ENCODE measurements at regions not wholly inside any gene's neighbourhood (a gene's known extent, or its start where the extent isn't known, plus 50 kb on each side); places are given as distances from the start of the nearest gene placed in this dataset.

DNA sequence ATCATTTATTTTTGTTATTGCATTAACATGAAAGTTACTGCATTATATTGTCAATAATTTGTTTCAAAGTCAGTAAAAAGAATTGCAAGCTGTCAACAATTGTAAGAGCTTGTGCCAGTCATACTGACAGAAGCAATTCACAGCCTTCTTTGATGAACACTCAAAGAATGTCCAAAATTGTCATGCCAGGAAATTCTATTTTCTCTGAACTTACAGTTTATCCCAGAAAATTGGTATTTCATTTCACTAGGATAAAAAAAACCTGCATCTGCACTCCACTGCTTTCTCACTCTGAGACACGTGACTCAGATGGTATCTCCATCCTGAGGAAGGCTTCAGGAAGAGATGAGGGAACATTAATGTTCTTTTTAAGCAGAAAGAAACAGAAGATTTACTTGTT, 332.6 kb upstream of the CCDC54 start:
- no peak for TF ChIP-seq POLR2AphosphoS5 (IDR thresholded peaks at IDR 0.05)
- TF ChIP-seq, protein P1, sequence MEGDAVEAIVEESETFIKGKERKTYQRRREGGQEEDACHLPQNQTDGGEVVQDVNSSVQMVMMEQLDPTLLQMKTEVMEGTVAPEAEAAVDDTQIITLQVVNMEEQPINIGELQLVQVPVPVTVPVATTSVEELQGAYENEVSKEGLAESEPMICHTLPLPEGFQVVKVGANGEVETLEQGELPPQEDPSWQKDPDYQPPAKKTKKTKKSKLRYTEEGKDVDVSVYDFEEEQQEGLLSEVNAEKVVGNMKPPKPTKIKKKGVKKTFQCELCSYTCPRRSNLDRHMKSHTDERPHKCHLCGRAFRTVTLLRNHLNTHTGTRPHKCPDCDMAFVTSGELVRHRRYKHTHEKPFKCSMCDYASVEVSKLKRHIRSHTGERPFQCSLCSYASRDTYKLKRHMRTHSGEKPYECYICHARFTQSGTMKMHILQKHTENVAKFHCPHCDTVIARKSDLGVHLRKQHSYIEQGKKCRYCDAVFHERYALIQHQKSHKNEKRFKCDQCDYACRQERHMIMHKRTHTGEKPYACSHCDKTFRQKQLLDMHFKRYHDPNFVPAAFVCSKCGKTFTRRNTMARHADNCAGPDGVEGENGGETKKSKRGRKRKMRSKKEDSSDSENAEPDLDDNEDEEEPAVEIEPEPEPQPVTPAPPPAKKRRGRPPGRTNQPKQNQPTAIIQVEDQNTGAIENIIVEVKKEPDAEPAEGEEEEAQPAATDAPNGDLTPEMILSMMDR (IDR thresholded peaks at IDR 0.05), result no peak

Measured in esophagus muscularis mucosa (tissue), 3 donors.